Activated naive CD4-positive, alpha-beta T cell treated with anti-CD3 and anti-CD28 coated beads, Interleukin-2, amount 50 U/mL, for 72 hours (primary cell): ENCODE measurements at regions not wholly inside any gene's neighbourhood (a gene's known extent, or its start where the extent isn't known, plus 50 kb on each side); places are given as distances from the start of the nearest gene placed in this dataset.

Experiments
- ATAC-seq, 2 donors: fragments of 150-1000 bp; cut with Tn5 transposase; 2 replicates each; pipeline ENCODE4 v1.10.0; 2021; ENCODE audit warnings: mild to moderate bottlenecking in 2 of 2, moderate library complexity in 2 of 2
- DNase-seq, 2 donors: peaks; one replicate each; pipeline ENCODE4 v3.0.0; 2021 to 2022; ENCODE audit warnings: low spot score in 2 of 2
- H3K27ac Mint-ChIP-seq, 2 donors: one replicate each; pipeline ENCODE4 v1.8.0; 2022; ENCODE audit warnings: mild to moderate bottlenecking in 2 of 2, mixed read lengths in 2 of 2
- H3K36me3 Mint-ChIP-seq, 2 donors: one replicate each; pipeline ENCODE4 v1.8.0; 2022; ENCODE audit warnings: mixed read lengths in 2 of 2
- H3K9me3 Mint-ChIP-seq, 2 donors: one replicate each; pipeline ENCODE4 v1.8.0; 2022; ENCODE audit warnings: mixed read lengths in 2 of 2

DNA sequence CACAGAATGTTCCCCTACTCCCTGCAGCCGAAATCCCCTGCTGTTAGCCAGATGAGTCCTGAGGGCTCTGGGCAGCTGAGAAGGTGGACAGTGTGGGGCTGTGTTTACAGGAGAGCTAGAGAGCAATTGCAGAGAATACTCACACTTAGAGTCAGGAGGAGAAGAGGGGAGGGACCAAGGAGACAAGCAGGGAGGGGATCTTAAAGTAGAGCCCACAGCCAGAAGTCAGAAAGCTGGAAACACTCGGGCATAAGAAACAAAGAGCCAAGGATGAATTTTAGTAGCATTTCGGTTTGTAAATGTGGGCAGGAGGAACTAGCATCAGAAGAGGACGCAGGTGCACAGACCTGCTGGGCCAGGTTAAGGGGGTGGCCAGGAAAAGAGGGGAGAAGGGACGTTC lies 1435.9 kb downstream of the BRD1 start:
- Mint-ChIP-seq H3K36me3 (no peaks in the 10 kb centered on the region), H3K9me3 (no peaks in the 10 kb centered on the region), H3K27ac (no peak overlapping the region)
- no peak for ATAC-seq
- DNase-seq: no peak

GRCh38 chr22:48391171-48391711 lies 1436.4 kb downstream of the BRD1 start:
- ATAC-seq (no peak), DNase-seq (no peak)
- H3K36me3 Mint-ChIP-seq: no peaks in the 10 kb centered on the region
- no peak overlapping the region for H3K27ac Mint-ChIP-seq
- H3K9me3 Mint-ChIP-seq: peaks cover under 1 to 1% of the 10 kb centered on the region in 2 donors

GRCh38 chr22:48389916-48390315 lies 1437.8 kb downstream of the BRD1 start:
- peaks cover 8% of the 10 kb centered on the region in 2 donors for H3K9me3 Mint-ChIP-seq
- ATAC-seq (no peak), DNase-seq (no peak)

DNA sequence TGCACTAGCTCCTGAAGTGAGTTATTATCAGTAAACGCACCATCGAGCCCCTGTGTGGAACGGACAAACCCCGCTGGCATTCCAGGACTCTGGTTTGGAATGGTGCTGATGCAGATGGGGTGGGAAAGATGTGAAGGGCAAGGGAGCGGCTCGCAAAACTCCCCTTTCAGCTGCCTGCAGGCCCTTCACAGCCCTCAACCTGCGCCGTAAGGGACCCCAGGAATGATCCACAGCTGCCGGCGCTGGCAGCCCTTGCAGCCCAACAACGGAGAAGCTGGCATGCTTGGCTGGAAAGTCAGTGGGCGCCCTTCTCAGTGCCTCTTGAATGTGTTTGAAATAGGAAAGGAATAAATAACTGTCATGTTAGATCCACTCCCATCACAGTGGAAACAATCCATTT lies 1445.5 kb downstream of the BRD1 start:
- DNase-seq (no peak), ATAC-seq (no peak)
- H3K27ac Mint-ChIP-seq: no peak overlapping the region
- no peaks in the 10 kb centered on the region for H3K36me3 Mint-ChIP-seq
- H3K9me3 Mint-ChIP-seq: peaks cover 13 to 16% of the 10 kb centered on the region in 2 donors

More at GRCh38 chr22:48389916-48390315, 1437.8 kb downstream of the BRD1 start:
- Mint-ChIP-seq H3K36me3 (no peaks in the 10 kb centered on the region), H3K27ac (no peak overlapping the region)

- no peak for ATAC-seq
- no peak overlapping the region for H3K27ac Mint-ChIP-seq
- no peak for DNase-seq
- peaks cover 5 to 7% of the 10 kb centered on the region in 2 donors for H3K9me3 Mint-ChIP-seq
- H3K36me3 Mint-ChIP-seq: no peaks in the 10 kb centered on the region
Measured at GRCh38 chr22:48380016-48380665, 1447.5 kb downstream of the BRD1 start.

DNA sequence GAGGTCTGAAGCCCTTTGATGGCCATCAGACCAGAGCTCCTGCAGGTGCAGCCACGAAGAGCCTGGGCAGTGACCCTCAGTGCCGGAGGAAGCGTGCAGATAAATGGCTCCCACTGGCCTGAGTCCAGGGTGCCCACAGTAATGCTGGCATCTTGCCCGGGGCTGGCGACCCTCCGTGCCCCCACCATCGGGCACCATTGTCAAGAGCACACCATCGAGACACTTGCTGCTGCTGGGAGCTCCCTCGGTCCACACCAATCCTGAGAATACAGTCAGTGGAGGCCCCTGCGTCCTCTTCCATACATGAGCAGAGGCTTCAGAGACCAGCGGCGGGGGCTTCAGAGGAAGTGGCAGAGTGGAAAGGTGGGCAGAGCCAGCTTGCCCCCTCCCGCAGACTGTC lies 1448.3 kb downstream of the BRD1 start:
- DNase-seq: no peak
- H3K9me3 Mint-ChIP-seq: peaks cover 4 to 5% of the 10 kb centered on the region in 2 donors
- ATAC-seq: no peak
- no peaks in the 10 kb centered on the region for H3K36me3 Mint-ChIP-seq
- H3K27ac Mint-ChIP-seq: no peak overlapping the region

DNA sequence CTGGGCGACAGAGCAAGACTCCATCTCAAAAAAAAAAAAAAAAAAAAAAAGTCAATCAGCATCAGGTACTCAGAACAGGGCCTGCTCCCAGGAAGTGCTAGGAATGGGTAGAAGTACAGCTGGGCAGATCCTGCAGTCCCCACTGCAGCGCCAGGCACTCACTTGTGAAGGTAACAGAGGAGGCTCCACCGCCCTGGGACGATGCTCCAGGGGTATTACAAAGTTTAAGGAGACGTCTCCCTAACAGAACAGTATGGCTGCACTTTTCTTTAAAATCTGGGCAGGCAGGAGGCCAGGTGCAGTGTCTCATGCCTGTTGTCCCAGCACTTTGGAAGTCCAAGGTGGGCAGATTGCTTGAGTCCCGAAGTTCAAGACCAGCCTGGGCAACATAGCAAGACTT lies 1449.0 kb downstream of the BRD1 start:
- no peak overlapping the region for H3K27ac Mint-ChIP-seq
- no peaks in the 10 kb centered on the region for H3K9me3 Mint-ChIP-seq

GRCh38 chr22:48376936-48377712 lies 1450.5 kb downstream of the BRD1 start:
- H3K27ac Mint-ChIP-seq: no peak overlapping the region
- DNase-seq (no peak), ATAC-seq (no peak)
- no peaks in the 10 kb centered on the region for H3K36me3 Mint-ChIP-seq
- H3K9me3 Mint-ChIP-seq: no peaks in the 10 kb centered on the region

More for the DNA sequence above, 1449.0 kb downstream of the BRD1 start:
- no peaks in the 10 kb centered on the region for H3K36me3 Mint-ChIP-seq
- no peak for DNase-seq
- no peak for ATAC-seq

- Mint-ChIP-seq H3K27ac (no peak overlapping the region), H3K36me3 (no peaks in the 10 kb centered on the region), H3K9me3 (no peaks in the 10 kb centered on the region)
- ATAC-seq: no peak
- DNase-seq: no peak
Measured at GRCh38 chr22:48376428-48376827, 1451.2 kb downstream of the BRD1 start.

DNA sequence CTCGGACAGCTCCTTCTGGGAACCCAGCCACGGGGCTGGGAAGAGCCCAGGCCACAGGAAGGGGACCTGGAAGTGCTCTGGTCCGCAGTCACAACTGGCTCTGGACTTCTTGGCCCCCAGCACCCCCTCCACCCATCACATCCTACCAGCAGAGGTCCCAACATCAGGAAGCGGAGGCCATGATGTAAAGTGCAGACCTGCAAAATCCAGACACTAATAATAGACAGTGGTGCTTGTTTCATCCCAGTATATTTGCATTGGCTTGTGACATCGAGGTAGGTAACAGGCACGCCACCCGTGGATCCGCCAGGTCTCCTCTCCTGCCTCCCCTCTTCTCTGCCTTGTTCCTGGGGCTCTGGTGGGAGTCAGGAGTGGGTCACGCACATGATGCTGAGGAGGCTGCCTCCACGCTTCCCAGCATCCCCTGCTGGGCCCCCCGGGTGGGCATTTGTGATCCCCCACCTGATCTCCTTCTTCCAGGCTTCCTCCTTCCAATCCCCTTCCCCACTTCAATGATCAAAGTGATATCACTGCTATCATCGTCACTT lies 1454.0 kb downstream of the BRD1 start:
- no peak overlapping the region for H3K27ac Mint-ChIP-seq
- no peaks in the 10 kb centered on the region for H3K36me3 Mint-ChIP-seq
- no peak for ATAC-seq
- DNase-seq: no peak
- no peaks in the 10 kb centered on the region for H3K9me3 Mint-ChIP-seq

GRCh38 chr22:48372390-48372789 lies 1455.3 kb downstream of the BRD1 start:
- no peaks in the 10 kb centered on the region for H3K36me3 Mint-ChIP-seq
- no peak for ATAC-seq
- H3K9me3 Mint-ChIP-seq: no peaks in the 10 kb centered on the region
- no peak overlapping the region for H3K27ac Mint-ChIP-seq
- no peak for DNase-seq

GRCh38 chr22:48371391-48371790 lies 1456.3 kb downstream of the BRD1 start:
- Mint-ChIP-seq H3K36me3 (no peaks in the 10 kb centered on the region), H3K9me3 (no peaks in the 10 kb centered on the region), H3K27ac (no peak overlapping the region)
- ATAC-seq (no peak), DNase-seq (no peak)

- H3K27ac Mint-ChIP-seq: no peak overlapping the region
- ATAC-seq: no peak
Measured at GRCh38 chr22:48370508-48371325, 1457.0 kb downstream of the BRD1 start.

DNA sequence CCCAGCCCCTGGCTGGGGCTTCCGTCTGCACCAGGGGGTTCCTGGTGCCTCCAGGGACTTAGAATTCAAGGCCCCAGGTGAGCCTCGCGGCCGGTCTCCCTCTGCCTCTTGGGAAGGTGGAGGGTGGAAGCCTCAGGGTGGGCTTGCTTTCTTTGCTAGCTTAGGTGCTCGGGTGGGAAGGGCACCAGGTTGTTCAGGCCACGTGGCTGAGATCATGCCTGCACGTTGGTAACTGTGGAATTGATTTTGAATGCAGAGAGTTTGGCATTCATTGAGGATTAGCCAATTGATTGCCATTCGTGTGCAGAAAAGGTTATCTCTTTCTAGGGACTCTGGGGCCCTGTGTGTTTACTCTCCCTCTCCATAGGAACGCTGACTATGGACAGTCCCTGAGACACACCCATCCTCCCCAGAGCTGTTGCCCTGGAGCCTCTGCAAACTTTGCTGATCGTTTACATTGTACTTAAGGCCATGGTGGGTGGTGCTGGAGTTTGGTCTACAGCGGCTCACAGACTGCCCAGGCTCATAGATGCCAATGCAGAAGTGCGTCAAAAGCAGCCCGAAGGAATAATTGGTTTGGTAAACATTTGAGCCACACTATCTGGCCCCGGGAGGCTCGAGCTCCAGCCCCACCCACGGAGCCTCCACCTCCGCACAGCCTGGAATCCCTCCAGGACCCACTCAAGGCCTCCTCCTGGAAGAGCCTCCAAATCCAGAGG lies 1457.7 kb downstream of the BRD1 start:
- no peak overlapping the region for H3K27ac Mint-ChIP-seq
- H3K9me3 Mint-ChIP-seq: no peaks in the 10 kb centered on the region
- no peak for DNase-seq
- H3K36me3 Mint-ChIP-seq: no peaks in the 10 kb centered on the region
- ATAC-seq: no peak

More at GRCh38 chr22:48370508-48371325, 1457.0 kb downstream of the BRD1 start:
- H3K36me3 Mint-ChIP-seq: no peaks in the 10 kb centered on the region
- no peak for DNase-seq
- no peaks in the 10 kb centered on the region for H3K9me3 Mint-ChIP-seq

DNA sequence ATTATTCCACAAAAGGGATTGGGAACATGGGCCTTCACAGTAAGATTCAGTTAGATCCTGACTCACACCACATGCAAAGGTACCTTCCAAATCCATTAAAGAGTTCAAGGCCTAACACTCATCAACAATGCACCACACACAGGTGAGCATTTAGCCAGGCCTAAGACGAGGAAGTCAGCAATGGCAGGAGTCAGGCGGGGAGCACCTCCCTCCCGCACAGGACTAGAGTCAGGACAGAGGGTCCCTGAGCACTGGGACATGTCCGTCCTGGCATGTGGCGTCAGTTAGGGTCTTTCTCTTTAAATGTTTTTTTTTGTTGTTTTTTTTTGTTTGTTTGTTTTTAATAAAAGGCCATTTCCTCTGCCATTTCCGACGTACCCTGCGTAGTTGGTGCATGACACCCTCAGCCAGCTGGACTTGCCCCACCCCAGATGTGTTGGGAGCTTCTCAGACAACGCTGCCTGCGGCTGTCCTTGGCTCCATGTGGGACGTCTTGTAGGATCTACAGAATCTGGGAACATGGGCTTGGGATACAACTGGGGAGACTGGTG lies 1458.6 kb downstream of the BRD1 start:
- no peak for ATAC-seq
- Mint-ChIP-seq H3K27ac (no peak overlapping the region), H3K36me3 (no peaks in the 10 kb centered on the region), H3K9me3 (no peaks in the 10 kb centered on the region)
- DNase-seq: no peak

- ATAC-seq: no peak
- H3K27ac Mint-ChIP-seq: no peak overlapping the region
- no peak for DNase-seq
- no peaks in the 10 kb centered on the region for H3K36me3 Mint-ChIP-seq
- H3K9me3 Mint-ChIP-seq: no peaks in the 10 kb centered on the region
Measured at GRCh38 chr22:48367731-48368130, 1459.9 kb downstream of the BRD1 start.
